Liver (tissue), 8 donors: ENCODE measurements at regions not wholly inside any gene's neighbourhood (a gene's known extent, or its start where the extent isn't known, plus 50 kb on each side); places are given as distances from the start of the nearest gene placed in this dataset.

Experiments used
- DNase-seq: peaks from one replicate; pipeline ENCODE4 v3.0.0-alpha.2; 2017; ENCODE audit warnings: low spot score
- H3K27ac ChIP-seq, 2 donors: one replicate each; pipeline ENCODE4 v1.7.0; 2013; ENCODE audit warnings: inconsistent platforms in 2 of 2, low read length in 2 of 2, control low read depth in 1 of 2, low read depth in 1 of 2, mild to moderate bottlenecking in 1 of 2
- H3K27me3 ChIP-seq, 4 donors: one replicate each; pipeline versions ENCODE4 v1.6.1 to v1.7.0; 2013; ENCODE audit warnings: low read length in 3 of 4, inconsistent platforms in 1 of 4, mild to moderate bottlenecking in 1 of 4, moderate library complexity in 1 of 4; ENCODE audit not compliant: control insufficient read depth in 4 of 4, insufficient read depth in 4 of 4
- H3K36me3 ChIP-seq, 4 donors: one replicate each; pipeline versions ENCODE4 v1.6.1 to v1.7.0; 2013; ENCODE audit warnings: low read length in 3 of 4, mild to moderate bottlenecking in 3 of 4, low read depth in 1 of 4, moderate library complexity in 1 of 4; ENCODE audit not compliant: control insufficient read depth in 4 of 4, insufficient read depth in 3 of 4
- H3K4me1 ChIP-seq, 4 donors: one replicate each; pipeline versions ENCODE4 v1.6.1 to v1.7.0; 2013; ENCODE audit warnings: low read length in 3 of 4, mild to moderate bottlenecking in 3 of 4, moderate library complexity in 1 of 4; ENCODE audit not compliant: control insufficient read depth in 4 of 4, insufficient read depth in 4 of 4
- H3K4me3 ChIP-seq, 3 donors: one replicate each; pipeline versions ENCODE4 v1.6.1 to v1.7.0; 2013; ENCODE audit warnings: low read length in 3 of 3, control low read depth in 1 of 3, low read depth in 1 of 3, mild to moderate bottlenecking in 1 of 3
- H3K9ac ChIP-seq, 2 donors: one replicate each; pipeline ENCODE4 v1.7.0; 2013; ENCODE audit warnings: low read length in 2 of 2, mild to moderate bottlenecking in 2 of 2, moderate library complexity in 2 of 2, control low read depth in 1 of 2, low read depth in 1 of 2
- H3K9me3 ChIP-seq, 4 donors: one replicate each; pipeline versions ENCODE4 v1.6.1 to v1.7.0; 2013; ENCODE audit warnings: low read length in 3 of 4; ENCODE audit not compliant: control insufficient read depth in 4 of 4
- ATF3 ChIP-seq: IDR thresholded peaks from 2 replicates; pipeline ENCODE4 v1.6.1; 2016; ENCODE audit warnings: antibody characterized with exemption
- EGR1 ChIP-seq, 2 donors: IDR thresholded peaks; 2 replicates each; pipeline ENCODE4 v1.6.1; 2016 to 2018; ENCODE audit warnings: antibody characterized with exemption in 2 of 2, low read depth in 2 of 2
- GABPA ChIP-seq, 2 donors: IDR thresholded peaks in 1 of 2; conservative IDR thresholded peaks in 1 of 2; 2 replicates each; pipeline ENCODE4 v1.6.1; 2016; ENCODE audit warnings: antibody characterized with exemption in 2 of 2, mild to moderate bottlenecking in 1 of 2, moderate library complexity in 1 of 2
- HNF4A ChIP-seq, 2 donors: conservative IDR thresholded peaks; 2 replicates each; pipeline ENCODE4 v1.6.1; 2016; ENCODE audit warnings: antibody characterized with exemption in 2 of 2, mild to moderate bottlenecking in 2 of 2
- HNF4G ChIP-seq: IDR thresholded peaks from 2 replicates; pipeline ENCODE4 v1.6.1; 2016; ENCODE audit warnings: antibody characterized with exemption
- NR2F2 ChIP-seq: IDR thresholded peaks from 2 replicates; pipeline ENCODE4 v1.6.1; 2016; ENCODE audit warnings: antibody characterized with exemption
- RAD21 ChIP-seq, 2 donors: IDR thresholded peaks; 2 replicates each; pipeline ENCODE4 v1.6.1; 2016; ENCODE audit warnings: antibody characterized with exemption in 2 of 2, mild to moderate bottlenecking in 2 of 2
- REST ChIP-seq: IDR thresholded peaks from 2 replicates; pipeline ENCODE4 v1.6.1; 2016; ENCODE audit warnings: antibody characterized with exemption, mild to moderate bottlenecking
- RXRA ChIP-seq, 2 donors: IDR thresholded peaks; 2 replicates each; pipeline ENCODE4 v1.6.1; 2017 to 2018; ENCODE audit warnings: antibody characterized with exemption in 2 of 2, mild to moderate bottlenecking in 1 of 2
- SP1 ChIP-seq: IDR thresholded peaks from 2 replicates; pipeline ENCODE4 v1.6.1; 2018; ENCODE audit warnings: antibody characterized with exemption, mild to moderate bottlenecking
- TAF1 ChIP-seq: conservative IDR thresholded peaks from 2 replicates; pipeline ENCODE4 v1.6.1; 2016; ENCODE audit warnings: antibody characterized with exemption, mild to moderate bottlenecking
- YY1 ChIP-seq: IDR thresholded peaks from 2 replicates; pipeline ENCODE4 v1.6.1; 2016; ENCODE audit warnings: antibody characterized with exemption, mild to moderate bottlenecking
- ZBTB33 ChIP-seq: IDR thresholded peaks from 2 replicates; pipeline ENCODE4 v1.6.1; 2016; ENCODE audit warnings: antibody characterized with exemption
- WGBS: extraction: QIAGEN DNeasy Blood & Tissue Kit; methylation state at CpG from one replicate; pipeline ENCODE4 v1.1.7; 2013; 5-methylcytosine and 5-hydroxymethylcytosine counted together
- TF ChIP-seq, protein P1 (sequence below): fragments of 150-350 bp; IDR thresholded peaks from 2 replicates; pipeline ENCODE4 v1.5.1; 2017; ENCODE audit warnings: improper control_type of control experiment, low read depth, low read length; ENCODE audit not compliant: missing input control
- TF ChIP-seq, protein P2 (sequence below): IDR thresholded peaks from 2 replicates; pipeline ENCODE4 v1.6.1; 2016; ENCODE audit warnings: antibody characterized with exemption
- donor health status: healthy.
- donor health status: healthy.
- donor health status: healthy.
- donor health status: healthy.
- donor health status: healthy.

GRCh38 chr2:67295851-67296250 lies 101.3 kb upstream of the ETAA1 start (continued):
- TF ChIP-seq, protein P1, sequence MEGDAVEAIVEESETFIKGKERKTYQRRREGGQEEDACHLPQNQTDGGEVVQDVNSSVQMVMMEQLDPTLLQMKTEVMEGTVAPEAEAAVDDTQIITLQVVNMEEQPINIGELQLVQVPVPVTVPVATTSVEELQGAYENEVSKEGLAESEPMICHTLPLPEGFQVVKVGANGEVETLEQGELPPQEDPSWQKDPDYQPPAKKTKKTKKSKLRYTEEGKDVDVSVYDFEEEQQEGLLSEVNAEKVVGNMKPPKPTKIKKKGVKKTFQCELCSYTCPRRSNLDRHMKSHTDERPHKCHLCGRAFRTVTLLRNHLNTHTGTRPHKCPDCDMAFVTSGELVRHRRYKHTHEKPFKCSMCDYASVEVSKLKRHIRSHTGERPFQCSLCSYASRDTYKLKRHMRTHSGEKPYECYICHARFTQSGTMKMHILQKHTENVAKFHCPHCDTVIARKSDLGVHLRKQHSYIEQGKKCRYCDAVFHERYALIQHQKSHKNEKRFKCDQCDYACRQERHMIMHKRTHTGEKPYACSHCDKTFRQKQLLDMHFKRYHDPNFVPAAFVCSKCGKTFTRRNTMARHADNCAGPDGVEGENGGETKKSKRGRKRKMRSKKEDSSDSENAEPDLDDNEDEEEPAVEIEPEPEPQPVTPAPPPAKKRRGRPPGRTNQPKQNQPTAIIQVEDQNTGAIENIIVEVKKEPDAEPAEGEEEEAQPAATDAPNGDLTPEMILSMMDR, result no peak

- whole genome bisulfite sequencing, result 91% methylated on average over 6 of the region's 6 CpGs
Measured at GRCh38 chr2:67304300-67304890, 92.7 kb upstream of the ETAA1 start.

GRCh38 chr2:67309281-67309680 lies 87.9 kb upstream of the ETAA1 start:
- H3K27ac ChIP-seq, result no peak overlapping the region

More at GRCh38 chr2:67304300-67304890, 92.7 kb upstream of the ETAA1 start:
- Histone ChIP-seq H3K9ac (no peak overlapping the region), H3K9me3 (no peaks in the 10 kb centered on the region), H3K27me3 (no peaks in the 10 kb centered on the region), H3K27ac (no peak overlapping the region), H3K36me3 (no peaks in the 10 kb centered on the region), H3K4me3 (no peak overlapping the region), H3K4me1 (no peaks in the 10 kb centered on the region)
- DNase-seq, result no peak
- no peak for TF ChIP-seq ZBTB33
- TF ChIP-seq TAF1, result no peak
- TF ChIP-seq ATF3, result no peak
- TF ChIP-seq, protein P1, result no peak
- TF ChIP-seq SP1, result no peak
- TF ChIP-seq, protein P2, sequence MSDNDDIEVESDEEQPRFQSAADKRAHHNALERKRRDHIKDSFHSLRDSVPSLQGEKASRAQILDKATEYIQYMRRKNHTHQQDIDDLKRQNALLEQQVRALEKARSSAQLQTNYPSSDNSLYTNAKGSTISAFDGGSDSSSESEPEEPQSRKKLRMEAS, result no peak

GRCh38 chr2:67311536-67311935 lies 85.6 kb upstream of the ETAA1 start:
- no peak for DNase-seq
- no peaks in the 10 kb centered on the region for H3K9me3 ChIP-seq
- H3K27ac ChIP-seq, result no peak overlapping the region
- no peak overlapping the region for H3K4me3 ChIP-seq
- no peaks in the 10 kb centered on the region for H3K36me3 ChIP-seq
- 66% methylated on average over 2 of the region's 2 CpGs for WGBS
- H3K27me3 ChIP-seq, result peaks cover 0 to 4% (median 0%) of the 10 kb centered on the region in 4 donors
- H3K9ac ChIP-seq, result no peak overlapping the region
- H3K4me1 ChIP-seq, result no peaks in the 10 kb centered on the region
- no peak for TF ChIP-seq HNF4A (conservative IDR thresholded peaks at IDR 0.05)
- no peak for TF ChIP-seq SP1
- no peak for TF ChIP-seq HNF4G
- TF ChIP-seq GABPA (IDR thresholded peaks at IDR 0.05 in 1 of 2, conservative IDR thresholded peaks at IDR 0.05 in 1 of 2), result no peak
- TF ChIP-seq NR2F2, result no peak
- TF ChIP-seq, protein P2, result no peak
- TF ChIP-seq YY1, result no peak
- TF ChIP-seq RXRA (IDR thresholded peaks at IDR 0.05), result no peak
- no peak for TF ChIP-seq REST
- no peak for TF ChIP-seq RAD21 (IDR thresholded peaks at IDR 0.05)
- TF ChIP-seq EGR1 (IDR thresholded peaks at IDR 0.05; ENCODE audit: low read depth in 2 of 2), result no peak

More at GRCh38 chr2:67309281-67309680, 87.9 kb upstream of the ETAA1 start:
- H3K36me3 ChIP-seq, result no peaks in the 10 kb centered on the region
- H3K27me3 ChIP-seq, result peaks cover 0 to 4% (median 0%) of the 10 kb centered on the region in 4 donors
- H3K4me1 ChIP-seq, result no peaks in the 10 kb centered on the region
- no peaks in the 10 kb centered on the region for H3K9me3 ChIP-seq
- TF ChIP-seq RAD21 (IDR thresholded peaks at IDR 0.05) (no peak), HNF4A (conservative IDR thresholded peaks at IDR 0.05) (peak; percentile 35 to 42), YY1 (no peak)
- no peak overlapping the region for H3K4me3 ChIP-seq
- no peak overlapping the region for H3K9ac ChIP-seq
- DNase-seq, result no peak
- 48% methylated on average over 1 of the region's 1 CpG for WGBS
